ENCODE measurements at regions not wholly inside any gene's neighbourhood (a gene's known extent, or its start where the extent isn't known, plus 50 kb on each side); places are given as distances from the start of the nearest gene placed in this dataset.

DNA sequence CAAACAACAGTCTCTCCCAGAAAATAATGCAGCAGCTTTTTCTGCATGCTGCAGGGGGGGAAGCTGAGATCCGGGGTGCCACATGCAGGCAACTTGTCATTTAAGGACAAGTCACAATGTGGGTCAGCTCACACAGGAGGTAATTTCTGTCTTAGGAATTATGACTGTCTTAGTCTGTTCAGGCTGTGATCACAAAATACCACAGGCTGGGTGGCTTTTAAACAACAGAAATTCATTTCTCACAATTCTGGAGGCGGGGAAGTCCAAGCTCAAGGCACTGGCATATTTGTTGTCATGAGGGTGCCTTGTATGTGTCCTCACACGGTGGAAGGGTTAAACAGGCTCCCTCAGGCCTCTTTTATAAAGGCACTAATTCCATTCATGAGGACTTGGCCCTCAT is 127.7 kb downstream of the DIRAS2 start:
- TF ChIP-seq, protein P1, sequence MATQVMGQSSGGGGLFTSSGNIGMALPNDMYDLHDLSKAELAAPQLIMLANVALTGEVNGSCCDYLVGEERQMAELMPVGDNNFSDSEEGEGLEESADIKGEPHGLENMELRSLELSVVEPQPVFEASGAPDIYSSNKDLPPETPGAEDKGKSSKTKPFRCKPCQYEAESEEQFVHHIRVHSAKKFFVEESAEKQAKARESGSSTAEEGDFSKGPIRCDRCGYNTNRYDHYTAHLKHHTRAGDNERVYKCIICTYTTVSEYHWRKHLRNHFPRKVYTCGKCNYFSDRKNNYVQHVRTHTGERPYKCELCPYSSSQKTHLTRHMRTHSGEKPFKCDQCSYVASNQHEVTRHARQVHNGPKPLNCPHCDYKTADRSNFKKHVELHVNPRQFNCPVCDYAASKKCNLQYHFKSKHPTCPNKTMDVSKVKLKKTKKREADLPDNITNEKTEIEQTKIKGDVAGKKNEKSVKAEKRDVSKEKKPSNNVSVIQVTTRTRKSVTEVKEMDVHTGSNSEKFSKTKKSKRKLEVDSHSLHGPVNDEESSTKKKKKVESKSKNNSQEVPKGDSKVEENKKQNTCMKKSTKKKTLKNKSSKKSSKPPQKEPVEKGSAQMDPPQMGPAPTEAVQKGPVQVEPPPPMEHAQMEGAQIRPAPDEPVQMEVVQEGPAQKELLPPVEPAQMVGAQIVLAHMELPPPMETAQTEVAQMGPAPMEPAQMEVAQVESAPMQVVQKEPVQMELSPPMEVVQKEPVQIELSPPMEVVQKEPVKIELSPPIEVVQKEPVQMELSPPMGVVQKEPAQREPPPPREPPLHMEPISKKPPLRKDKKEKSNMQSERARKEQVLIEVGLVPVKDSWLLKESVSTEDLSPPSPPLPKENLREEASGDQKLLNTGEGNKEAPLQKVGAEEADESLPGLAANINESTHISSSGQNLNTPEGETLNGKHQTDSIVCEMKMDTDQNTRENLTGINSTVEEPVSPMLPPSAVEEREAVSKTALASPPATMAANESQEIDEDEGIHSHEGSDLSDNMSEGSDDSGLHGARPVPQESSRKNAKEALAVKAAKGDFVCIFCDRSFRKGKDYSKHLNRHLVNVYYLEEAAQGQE (IDR thresholded peaks at IDR 0.05; ENCODE audit: unreplicated experiment) = no peak
- TF ChIP-seq, protein P2, sequence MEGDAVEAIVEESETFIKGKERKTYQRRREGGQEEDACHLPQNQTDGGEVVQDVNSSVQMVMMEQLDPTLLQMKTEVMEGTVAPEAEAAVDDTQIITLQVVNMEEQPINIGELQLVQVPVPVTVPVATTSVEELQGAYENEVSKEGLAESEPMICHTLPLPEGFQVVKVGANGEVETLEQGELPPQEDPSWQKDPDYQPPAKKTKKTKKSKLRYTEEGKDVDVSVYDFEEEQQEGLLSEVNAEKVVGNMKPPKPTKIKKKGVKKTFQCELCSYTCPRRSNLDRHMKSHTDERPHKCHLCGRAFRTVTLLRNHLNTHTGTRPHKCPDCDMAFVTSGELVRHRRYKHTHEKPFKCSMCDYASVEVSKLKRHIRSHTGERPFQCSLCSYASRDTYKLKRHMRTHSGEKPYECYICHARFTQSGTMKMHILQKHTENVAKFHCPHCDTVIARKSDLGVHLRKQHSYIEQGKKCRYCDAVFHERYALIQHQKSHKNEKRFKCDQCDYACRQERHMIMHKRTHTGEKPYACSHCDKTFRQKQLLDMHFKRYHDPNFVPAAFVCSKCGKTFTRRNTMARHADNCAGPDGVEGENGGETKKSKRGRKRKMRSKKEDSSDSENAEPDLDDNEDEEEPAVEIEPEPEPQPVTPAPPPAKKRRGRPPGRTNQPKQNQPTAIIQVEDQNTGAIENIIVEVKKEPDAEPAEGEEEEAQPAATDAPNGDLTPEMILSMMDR (conservative IDR thresholded peaks at IDR 0.05; ENCODE audit: low read depth in 2 of 2) = no peak
- no peak for TF ChIP-seq POLR2AphosphoS5 (IDR thresholded peaks at IDR 0.05; ENCODE audit: low read depth)
- TF ChIP-seq, protein P3, sequence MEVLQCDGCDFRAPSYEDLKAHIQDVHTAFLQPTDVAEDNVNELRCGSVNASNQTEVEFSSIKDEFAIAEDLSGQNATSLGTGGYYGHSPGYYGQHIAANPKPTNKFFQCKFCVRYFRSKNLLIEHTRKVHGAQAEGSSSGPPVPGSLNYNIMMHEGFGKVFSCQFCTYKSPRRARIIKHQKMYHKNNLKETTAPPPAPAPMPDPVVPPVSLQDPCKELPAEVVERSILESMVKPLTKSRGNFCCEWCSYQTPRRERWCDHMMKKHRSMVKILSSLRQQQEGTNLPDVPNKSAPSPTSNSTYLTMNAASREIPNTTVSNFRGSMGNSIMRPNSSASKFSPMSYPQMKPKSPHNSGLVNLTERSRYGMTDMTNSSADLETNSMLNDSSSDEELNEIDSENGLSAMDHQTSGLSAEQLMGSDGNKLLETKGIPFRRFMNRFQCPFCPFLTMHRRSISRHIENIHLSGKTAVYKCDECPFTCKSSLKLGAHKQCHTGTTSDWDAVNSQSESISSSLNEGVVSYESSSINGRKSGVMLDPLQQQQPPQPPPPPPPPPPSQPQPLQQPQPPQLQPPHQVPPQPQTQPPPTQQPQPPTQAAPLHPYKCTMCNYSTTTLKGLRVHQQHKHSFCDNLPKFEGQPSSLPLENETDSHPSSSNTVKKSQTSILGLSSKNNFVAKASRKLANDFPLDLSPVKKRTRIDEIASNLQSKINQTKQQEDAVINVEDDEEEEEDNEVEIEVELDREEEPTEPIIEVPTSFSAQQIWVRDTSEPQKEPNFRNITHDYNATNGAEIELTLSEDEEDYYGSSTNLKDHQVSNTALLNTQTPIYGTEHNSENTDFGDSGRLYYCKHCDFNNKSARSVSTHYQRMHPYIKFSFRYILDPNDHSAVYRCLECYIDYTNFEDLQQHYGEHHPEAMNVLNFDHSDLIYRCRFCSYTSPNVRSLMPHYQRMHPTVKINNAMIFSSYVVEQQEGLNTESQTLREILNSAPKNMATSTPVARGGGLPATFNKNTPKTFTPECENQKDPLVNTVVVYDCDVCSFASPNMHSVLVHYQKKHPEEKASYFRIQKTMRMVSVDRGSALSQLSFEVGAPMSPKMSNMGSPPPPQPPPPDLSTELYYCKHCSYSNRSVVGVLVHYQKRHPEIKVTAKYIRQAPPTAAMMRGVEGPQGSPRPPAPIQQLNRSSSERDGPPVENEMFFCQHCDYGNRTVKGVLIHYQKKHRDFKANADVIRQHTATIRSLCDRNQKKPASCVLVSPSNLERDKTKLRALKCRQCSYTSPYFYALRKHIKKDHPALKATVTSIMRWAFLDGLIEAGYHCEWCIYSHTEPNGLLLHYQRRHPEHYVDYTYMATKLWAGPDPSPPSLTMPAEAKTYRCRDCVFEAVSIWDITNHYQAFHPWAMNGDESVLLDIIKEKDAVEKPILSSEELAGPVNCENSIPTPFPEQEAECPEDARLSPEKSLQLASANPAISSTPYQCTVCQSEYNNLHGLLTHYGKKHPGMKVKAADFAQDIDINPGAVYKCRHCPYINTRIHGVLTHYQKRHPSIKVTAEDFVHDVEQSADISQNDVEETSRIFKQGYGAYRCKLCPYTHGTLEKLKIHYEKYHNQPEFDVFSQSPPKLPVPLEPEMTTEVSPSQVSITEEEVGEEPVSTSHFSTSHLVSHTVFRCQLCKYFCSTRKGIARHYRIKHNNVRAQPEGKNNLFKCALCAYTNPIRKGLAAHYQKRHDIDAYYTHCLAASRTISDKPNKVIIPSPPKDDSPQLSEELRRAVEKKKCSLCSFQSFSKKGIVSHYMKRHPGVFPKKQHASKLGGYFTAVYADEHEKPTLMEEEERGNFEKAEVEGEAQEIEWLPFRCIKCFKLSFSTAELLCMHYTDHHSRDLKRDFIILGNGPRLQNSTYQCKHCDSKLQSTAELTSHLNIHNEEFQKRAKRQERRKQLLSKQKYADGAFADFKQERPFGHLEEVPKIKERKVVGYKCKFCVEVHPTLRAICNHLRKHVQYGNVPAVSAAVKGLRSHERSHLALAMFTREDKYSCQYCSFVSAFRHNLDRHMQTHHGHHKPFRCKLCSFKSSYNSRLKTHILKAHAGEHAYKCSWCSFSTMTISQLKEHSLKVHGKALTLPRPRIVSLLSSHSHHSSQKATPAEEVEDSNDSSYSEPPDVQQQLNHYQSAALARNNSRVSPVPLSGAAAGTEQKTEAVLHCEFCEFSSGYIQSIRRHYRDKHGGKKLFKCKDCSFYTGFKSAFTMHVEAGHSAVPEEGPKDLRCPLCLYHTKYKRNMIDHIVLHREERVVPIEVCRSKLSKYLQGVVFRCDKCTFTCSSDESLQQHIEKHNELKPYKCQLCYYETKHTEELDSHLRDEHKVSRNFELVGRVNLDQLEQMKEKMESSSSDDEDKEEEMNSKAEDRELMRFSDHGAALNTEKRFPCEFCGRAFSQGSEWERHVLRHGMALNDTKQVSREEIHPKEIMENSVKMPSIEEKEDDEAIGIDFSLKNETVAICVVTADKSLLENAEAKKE (CRISPR knock-in tag; IDR thresholded peaks at IDR 0.05) = no peak
- TF ChIP-seq CREB1 (CRISPR knock-in tag; IDR thresholded peaks at IDR 0.05; ENCODE audit: low read depth) = no peak
- no peak for TF ChIP-seq JUNB (IDR thresholded peaks at IDR 0.05; ENCODE audit: unreplicated experiment)
- no peak for TF ChIP-seq EZH2 (IDR thresholded peaks at IDR 0.05; ENCODE audit: low read depth, unreplicated experiment)
- TF ChIP-seq ZNF114 (CRISPR knock-in tag; IDR thresholded peaks at IDR 0.05) = no peak
- no peak for TF ChIP-seq EZH2phosphoT487 (IDR thresholded peaks at IDR 0.05; ENCODE audit: unreplicated experiment)
- TF ChIP-seq STAT1 (IDR thresholded peaks at IDR 0.05; ENCODE audit: unreplicated experiment) = no peak
- no peak for TF ChIP-seq NANOG (IDR thresholded peaks at IDR 0.05; ENCODE audit: borderline replicate concordance)
- TF ChIP-seq, protein P4, sequence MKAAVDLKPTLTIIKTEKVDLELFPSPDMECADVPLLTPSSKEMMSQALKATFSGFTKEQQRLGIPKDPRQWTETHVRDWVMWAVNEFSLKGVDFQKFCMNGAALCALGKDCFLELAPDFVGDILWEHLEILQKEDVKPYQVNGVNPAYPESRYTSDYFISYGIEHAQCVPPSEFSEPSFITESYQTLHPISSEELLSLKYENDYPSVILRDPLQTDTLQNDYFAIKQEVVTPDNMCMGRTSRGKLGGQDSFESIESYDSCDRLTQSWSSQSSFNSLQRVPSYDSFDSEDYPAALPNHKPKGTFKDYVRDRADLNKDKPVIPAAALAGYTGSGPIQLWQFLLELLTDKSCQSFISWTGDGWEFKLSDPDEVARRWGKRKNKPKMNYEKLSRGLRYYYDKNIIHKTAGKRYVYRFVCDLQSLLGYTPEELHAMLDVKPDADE (IDR thresholded peaks at IDR 0.05) = no peak

All from GM23338 (cell line).